MCF 10A (cell line): ENCODE measurements at regions not wholly inside any gene's neighbourhood (a gene's known extent, or its start where the extent isn't known, plus 50 kb on each side); places are given as distances from the start of the nearest gene placed in this dataset.

Source experiments
- BruUV-seq: library from RNA; stranded (reverse); fragments of 400-500 nt; replicated peaks from 2 replicates; lab custom pipeline; 2021; lab: Mats Ljungman, UMichigan
- CTCF ChIA-PET: fragments of 300-600 bp; sonication (Branson Sonifier 250); formaldehyde crosslinking; extraction: SDS; loops from one replicate; lab custom pipeline; 2021; ENCODE audit warnings: antibody characterized with exemption, inconsistent platforms; lab: Yijun Ruan, JAX
- POLR2A ChIA-PET: fragments of 300-600, 350-650 bp; sonication (Branson Sonifier 250); formaldehyde crosslinking; extraction: SDS; loops from one replicate; lab custom pipeline; 2020; ENCODE audit warnings: antibody characterized with exemption, inconsistent platforms; lab: Yijun Ruan, JAX
- DNase-seq: peaks from one replicate; pipeline ENCODE4 v3.0.0-alpha.2; 2018; ENCODE audit not compliant: unreplicated experiment
- H3K27ac Mint-ChIP-seq: one replicate; pipeline ENCODE4 v1.8.0; 2022; ENCODE audit warnings: mild to moderate bottlenecking, low read depth, mixed read lengths; ENCODE audit not compliant: unreplicated experiment
- H3K27me3 Mint-ChIP-seq: one replicate; pipeline ENCODE4 v1.8.0; 2022; ENCODE audit warnings: mixed read lengths; ENCODE audit not compliant: insufficient read depth, unreplicated experiment
- H3K36me3 Mint-ChIP-seq: one replicate; pipeline ENCODE4 v1.8.0; 2022; ENCODE audit warnings: mild to moderate bottlenecking, moderate library complexity, mixed read lengths; ENCODE audit not compliant: insufficient read depth, unreplicated experiment
- H3K4me1 Mint-ChIP-seq: one replicate; pipeline ENCODE4 v1.8.0; 2022; ENCODE audit warnings: mixed read lengths; ENCODE audit not compliant: insufficient read depth, unreplicated experiment
- H3K4me3 Mint-ChIP-seq: one replicate; pipeline ENCODE4 v1.8.0; 2022; ENCODE audit warnings: mild to moderate bottlenecking, moderate library complexity, mixed read lengths; ENCODE audit not compliant: unreplicated experiment
- H3K9me3 Mint-ChIP-seq: one replicate; pipeline ENCODE4 v1.8.0; 2022; ENCODE audit warnings: mixed read lengths; ENCODE audit not compliant: unreplicated experiment
- CTCF ChIP-seq: fragments of 200-600 bp; IDR thresholded peaks from one replicate; pipeline ENCODE4 v1.8.0; 2022; ENCODE audit warnings: antibody characterized with exemption, mild to moderate bottlenecking; ENCODE audit not compliant: unreplicated experiment
- intact Hi-C: fragments of 100-400 bp; cut with micrococcal nuclease; formaldehyde crosslinking; loops from 2 replicates; pipeline ENCODE4 v1.14.1; 2022

GRCh38 chr18:34108206-34108605, 116.5 kb downstream of the NOL4 start:
- TF ChIP-seq CTCF, result no peak
- Mint-ChIP-seq H3K4me3 (no peak overlapping the region), H3K9me3 (peaks cover 11% of the 10 kb centered on the region), H3K36me3 (peaks cover 6% of the 10 kb centered on the region), H3K4me1 (no peaks in the 10 kb centered on the region), H3K27me3 (no peaks in the 10 kb centered on the region), H3K27ac (no peak overlapping the region)
- DNase-seq, result no peak
- intact Hi-C loops, result no loop called here
- no TSS peak for BruUV-seq
- ChIA-PET POLR2A (no interaction called here), CTCF (no interaction called here)

GRCh38 chr18:34098109-34098508, 126.6 kb downstream of the NOL4 start:
- no peak for TF ChIP-seq CTCF
- BruUV-seq, result no TSS peak
- no peaks in the 10 kb centered on the region for H3K9me3 Mint-ChIP-seq
- H3K4me1 Mint-ChIP-seq, result no peaks in the 10 kb centered on the region
- DNase-seq, result no peak
- POLR2A ChIA-PET, result no interaction called here
- H3K4me3 Mint-ChIP-seq, result no peak overlapping the region
- no peaks in the 10 kb centered on the region for H3K27me3 Mint-ChIP-seq
- H3K27ac Mint-ChIP-seq, result no peak overlapping the region
- intact Hi-C loops, result no loop called here
- CTCF ChIA-PET, result no interaction called here
- no peaks in the 10 kb centered on the region for H3K36me3 Mint-ChIP-seq

GRCh38 chr18:34097312-34097711, 127.4 kb downstream of the NOL4 start:
- Mint-ChIP-seq H3K9me3 (no peaks in the 10 kb centered on the region), H3K36me3 (no peaks in the 10 kb centered on the region), H3K4me3 (no peak overlapping the region), H3K27me3 (no peaks in the 10 kb centered on the region), H3K4me1 (no peaks in the 10 kb centered on the region), H3K27ac (no peak overlapping the region)
- BruUV-seq, result no TSS peak
- intact Hi-C loops, result no loop called here
- TF ChIP-seq CTCF, result no peak
- CTCF ChIA-PET, result interaction anchor here (1.0 kb wide), 1 partner anchor 26 kb away, joined by 3 read pairs; no protein-coding TSS in a partner anchor
- peak; percentile 27 for DNase-seq
- POLR2A ChIA-PET, result no interaction called here

- DNase-seq, result no peak
- CTCF ChIA-PET, result no interaction called here
- Mint-ChIP-seq H3K27me3 (no peaks in the 10 kb centered on the region), H3K4me1 (no peaks in the 10 kb centered on the region), H3K9me3 (peaks cover 10% of the 10 kb centered on the region), H3K27ac (no peak overlapping the region), H3K4me3 (no peak overlapping the region), H3K36me3 (no peaks in the 10 kb centered on the region)
- BruUV-seq, result no TSS peak
- POLR2A ChIA-PET, result no interaction called here
- intact Hi-C loops, result no loop called here
- TF ChIP-seq CTCF, result no peak
These were observed 130.6 kb downstream of the NOL4 start for GRCh38 chr18:34094148-34094547.
